NCI-H2227 (cell line): ENCODE measurements at regions not wholly inside any gene's neighbourhood (a gene's known extent, or its start where the extent isn't known, plus 50 kb on each side); places are given as distances from the start of the nearest gene placed in this dataset.
"Not testable (repeated sequence)": the region's sequence is repeated elsewhere in the genome, so short reads cannot be mapped to it uniquely, and the experiment has no call there.

Source experiments
- DNase-seq: peaks from one replicate; lab custom pipeline; 2025; ENCODE audit not compliant: unreplicated experiment; lab: John Stamatoyannopoulos, UW

- no peak for DNase-seq
These were observed 93.5 kb upstream of the PODXL start for GRCh38 chr7:131649879-131650278.

- no peak for DNase-seq
These were observed 92.6 kb upstream of the PODXL start for GRCh38 chr7:131649003-131649541.

- DNase-seq = no peak
These were observed 92.1 kb upstream of the PODXL start for GRCh38 chr7:131648491-131648890.

- no peak for DNase-seq
These were observed 89.8 kb upstream of the PODXL start for GRCh38 chr7:131646203-131646602.

GRCh38 chr7:131642429-131642828, 86.0 kb upstream of the PODXL start:
- DNase-seq = no peak

GRCh38 chr7:131640686-131641085, 84.3 kb upstream of the PODXL start:
- no peak for DNase-seq

GRCh38 chr7:131638641-131639430, 82.4 kb upstream of the PODXL start:
- no peak for DNase-seq

- no peak for DNase-seq
These were observed 81.4 kb upstream of the PODXL start for GRCh38 chr7:131637859-131638258.

- no peak for DNase-seq
These were observed 79.7 kb upstream of the PODXL start for GRCh38 chr7:131636092-131636491.

- DNase-seq = not testable (repeated sequence)
These were observed 77.8 kb upstream of the PODXL start for GRCh38 chr7:131634197-131634596.

GRCh38 chr7:131633342-131633843, 77.0 kb upstream of the PODXL start:
- DNase-seq = no peak

GRCh38 chr7:131630427-131630826, 74.0 kb upstream of the PODXL start:
- DNase-seq = no peak

GRCh38 chr7:131629217-131629882, 72.9 kb upstream of the PODXL start:
- no peak for DNase-seq

GRCh38 chr7:131628634-131629033, 72.2 kb upstream of the PODXL start:
- DNase-seq = no peak

GRCh38 chr7:131627735-131628190, 71.3 kb upstream of the PODXL start:
- no peak for DNase-seq

GRCh38 chr7:131626643-131627042, 70.2 kb upstream of the PODXL start:
- DNase-seq = no peak

GRCh38 chr7:131625817-131626372, 69.5 kb upstream of the PODXL start:
- no peak for DNase-seq

- DNase-seq = not testable (repeated sequence)
These were observed 68.9 kb upstream of the PODXL start for GRCh38 chr7:131625345-131625744.

- DNase-seq = no peak
These were observed 68.1 kb upstream of the PODXL start for GRCh38 chr7:131624536-131624935.

GRCh38 chr7:131623154-131623553, 66.7 kb upstream of the PODXL start:
- DNase-seq = no peak

GRCh38 chr7:131621652-131622051, 65.2 kb upstream of the PODXL start:
- DNase-seq = no peak
